Testis (tissue), 2 donors: ENCODE measurements at regions not wholly inside any gene's neighbourhood (a gene's known extent, or its start where the extent isn't known, plus 50 kb on each side); places are given as distances from the start of the nearest gene placed in this dataset.

Source experiments
- DNase-seq: peaks from one replicate; pipeline ENCODE4 v3.0.0-alpha.2; 2019
- H3K27ac ChIP-seq, 2 donors: fragments of 200-600 bp; sonication (generic); one replicate each; pipeline ENCODE4 v1.5.1; 2019
- H3K27me3 ChIP-seq: fragments of 200-600 bp; sonication (generic); one replicate; pipeline ENCODE4 v1.5.1; 2019
- H3K36me3 ChIP-seq: fragments of 200-600 bp; sonication (generic); one replicate; pipeline ENCODE4 v1.5.1; 2017; ENCODE audit warnings: low read depth; ENCODE audit errors: missing control alignments
- H3K4me1 ChIP-seq: fragments of 200-600 bp; sonication (generic); one replicate; pipeline ENCODE4 v1.5.1; 2019
- H3K4me3 ChIP-seq, 2 donors: fragments of 200-600 bp; sonication (generic); one replicate each; pipeline ENCODE4 v1.5.1; 2017 to 2019
- H3K9me3 ChIP-seq: fragments of 200-600 bp; sonication (generic); one replicate; pipeline ENCODE4 v1.5.1; 2017
- CTCF ChIP-seq, 3 experiments: fragments of 450-650 bp in 2 of 3; fragments of 200-600 bp in 1 of 3; sonication (generic) in 1 of 3; IDR thresholded peaks; one replicate each; pipeline ENCODE4 v1.5.1; 2016 to 2019; ENCODE audit warnings: antibody characterized with exemption in 3 of 3, mild to moderate bottlenecking in 2 of 3, moderate library complexity in 1 of 3
- POLR2A ChIP-seq: fragments of 450-650 bp; IDR thresholded peaks from one replicate; pipeline ENCODE4 v1.6.1; 2017; ENCODE audit warnings: antibody characterized with exemption, mild to moderate bottlenecking, moderate library complexity
- WGBS, 2 donors: methylation state at CpG; one replicate each; pipeline ENCODE4 v1.1.5; 2018; 5-methylcytosine and 5-hydroxymethylcytosine counted together
- intact Hi-C: fragments of 100-400 bp; cut with DNase I; formaldehyde crosslinking; loops from one replicate; pipeline ENCODE4 v1.15.1; 2023; ENCODE audit warnings: low total_unique reads

DNA sequence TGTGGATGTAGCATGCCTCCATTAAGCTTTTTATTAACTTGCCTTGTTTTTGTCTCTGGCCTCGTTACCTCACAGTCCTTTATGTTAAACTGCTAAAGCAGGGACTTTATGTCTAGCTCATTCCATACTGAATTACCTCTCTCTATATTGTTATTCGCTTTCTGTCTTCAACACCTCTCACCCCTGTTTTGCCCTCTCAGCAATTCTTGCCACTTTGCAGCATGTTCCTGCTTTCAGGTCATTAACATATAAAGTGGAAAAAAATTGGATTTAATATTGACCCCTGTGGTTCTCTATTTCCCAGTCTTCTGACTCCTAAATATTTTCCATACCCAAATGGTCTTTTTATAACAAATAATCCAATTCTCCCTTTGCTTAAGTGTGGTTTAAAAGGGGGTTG is 810.4 kb upstream of the KIF2B start:
- 85 to 94% methylated on average over 2 of the region's 2 CpGs for WGBS, 2 donors

GRCh38 chr17:53006006-53006405 is 816.7 kb upstream of the KIF2B start:
- Histone ChIP-seq H3K4me1 (no peaks in the 10 kb centered on the region), H3K4me3 (no peak overlapping the region), H3K27ac (no peak overlapping the region), H3K27me3 (no peaks in the 10 kb centered on the region), H3K36me3 (no peaks in the 10 kb centered on the region), H3K9me3 (no peaks in the 10 kb centered on the region)
- TF ChIP-seq POLR2A (no peak), CTCF (IDR thresholded peaks at IDR 0.05) (no peak)
- DNase-seq: no peak
- intact Hi-C loops: no loop called here
- WGBS, 2 donors: 74 to 75% methylated on average over 1 of the region's 1 CpG

More for the DNA sequence above, 810.4 kb upstream of the KIF2B start:
- no peak for TF ChIP-seq POLR2A
- TF ChIP-seq CTCF (IDR thresholded peaks at IDR 0.05): no peak
- Histone ChIP-seq H3K4me3 (no peak overlapping the region), H3K27me3 (no peaks in the 10 kb centered on the region), H3K27ac (no peak overlapping the region), H3K36me3 (no peaks in the 10 kb centered on the region), H3K4me1 (no peaks in the 10 kb centered on the region), H3K9me3 (no peaks in the 10 kb centered on the region)
- no peak for DNase-seq
- intact Hi-C loops: no loop called here

DNA sequence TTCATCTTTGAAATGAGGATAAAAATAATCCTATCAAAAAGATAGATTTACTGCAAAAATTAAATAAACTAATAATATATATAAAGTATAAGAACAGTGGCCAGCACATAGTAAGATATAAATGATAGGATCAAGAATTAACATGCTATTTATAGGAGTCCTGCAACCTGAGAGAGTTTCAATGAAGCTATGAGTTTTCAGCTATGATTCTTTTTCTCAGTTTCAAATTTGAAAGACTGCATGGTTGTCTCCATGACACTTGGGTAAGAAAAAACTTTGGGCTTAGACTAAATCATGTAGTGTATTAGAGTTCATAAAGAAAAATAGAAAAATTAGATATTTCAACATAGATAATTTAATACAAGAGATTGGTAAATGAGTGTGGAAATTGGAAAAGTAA is 817.8 kb upstream of the KIF2B start:
- Histone ChIP-seq H3K27me3 (no peaks in the 10 kb centered on the region), H3K4me3 (no peak overlapping the region), H3K9me3 (no peaks in the 10 kb centered on the region), H3K27ac (no peak overlapping the region), H3K36me3 (no peaks in the 10 kb centered on the region), H3K4me1 (no peaks in the 10 kb centered on the region)
- intact Hi-C loops: no loop called here
- DNase-seq: no peak
- TF ChIP-seq POLR2A (no peak), CTCF (IDR thresholded peaks at IDR 0.05) (no peak)

DNA sequence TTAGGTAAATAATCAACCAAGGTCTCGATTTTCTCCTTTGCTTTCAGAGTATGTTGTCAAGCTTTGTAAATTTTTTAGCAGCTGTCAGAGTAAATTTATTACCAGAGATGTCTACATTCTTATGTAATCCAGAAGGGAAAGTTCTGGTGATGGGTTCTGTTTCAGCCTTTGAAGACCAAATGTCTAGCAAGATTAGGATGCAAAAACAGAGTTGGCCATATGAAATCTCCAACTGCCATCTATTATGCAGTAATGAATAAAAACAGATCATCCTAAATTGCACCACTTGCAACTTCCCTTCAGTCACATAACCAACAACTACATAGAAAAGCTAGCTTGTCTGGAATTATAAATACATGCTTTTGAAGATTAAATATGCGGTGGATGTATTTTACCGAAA is 826.8 kb upstream of the KIF2B start:
- no peak for TF ChIP-seq POLR2A
- no peak for TF ChIP-seq CTCF (IDR thresholded peaks at IDR 0.05)
- no peak overlapping the region for H3K4me3 ChIP-seq
- H3K27ac ChIP-seq: no peak overlapping the region
- WGBS, 2 donors: 88 to 89% methylated on average over 3 of the region's 3 CpGs
- DNase-seq: no peak
- H3K27me3 ChIP-seq: no peaks in the 10 kb centered on the region
- H3K36me3 ChIP-seq: no peaks in the 10 kb centered on the region
- no peaks in the 10 kb centered on the region for H3K9me3 ChIP-seq
- intact Hi-C loops: no loop called here
- no peaks in the 10 kb centered on the region for H3K4me1 ChIP-seq

- Histone ChIP-seq H3K9me3 (no peaks in the 10 kb centered on the region), H3K36me3 (no peaks in the 10 kb centered on the region), H3K4me3 (no peak overlapping the region), H3K4me1 (no peaks in the 10 kb centered on the region), H3K27ac (no peak overlapping the region), H3K27me3 (no peaks in the 10 kb centered on the region)
- TF ChIP-seq POLR2A: no peak
- no peak for TF ChIP-seq CTCF (IDR thresholded peaks at IDR 0.05)
- intact Hi-C loops: no loop called here
- 92 to 96% methylated on average over 1 of the region's 1 CpG for WGBS, 2 donors
- no peak for DNase-seq
These were observed 827.6 kb upstream of the KIF2B start for GRCh38 chr17:52995147-52995546.
